ENCODE measurements at regions not wholly inside any gene's neighbourhood (a gene's known extent, or its start where the extent isn't known, plus 50 kb on each side); places are given as distances from the start of the nearest gene placed in this dataset.

GRCh38 chr21:39124681-39125251 lies 58.5 kb downstream of the PSMG1 start:
- no peak for DNase-seq

DNA sequence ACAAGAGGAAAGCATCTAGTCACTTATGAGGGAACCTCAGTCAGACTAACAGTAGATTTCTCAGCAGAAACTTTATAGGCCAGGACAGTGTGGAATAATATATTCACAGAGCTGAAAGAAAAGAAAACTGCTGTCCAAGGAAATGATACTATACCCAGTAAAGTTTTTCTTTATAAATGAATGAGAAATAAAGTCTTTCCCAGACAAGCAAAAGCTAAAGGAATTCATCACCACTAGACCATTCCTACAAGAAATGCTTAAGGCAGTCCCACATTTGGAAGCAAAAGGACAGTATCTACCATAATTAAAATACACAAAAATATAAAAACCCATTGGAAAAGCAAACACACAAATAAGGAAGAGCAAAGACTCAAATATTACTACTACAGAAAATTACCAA lies 59.9 kb downstream of the PSMG1 start:
- no peak for DNase-seq

DNA sequence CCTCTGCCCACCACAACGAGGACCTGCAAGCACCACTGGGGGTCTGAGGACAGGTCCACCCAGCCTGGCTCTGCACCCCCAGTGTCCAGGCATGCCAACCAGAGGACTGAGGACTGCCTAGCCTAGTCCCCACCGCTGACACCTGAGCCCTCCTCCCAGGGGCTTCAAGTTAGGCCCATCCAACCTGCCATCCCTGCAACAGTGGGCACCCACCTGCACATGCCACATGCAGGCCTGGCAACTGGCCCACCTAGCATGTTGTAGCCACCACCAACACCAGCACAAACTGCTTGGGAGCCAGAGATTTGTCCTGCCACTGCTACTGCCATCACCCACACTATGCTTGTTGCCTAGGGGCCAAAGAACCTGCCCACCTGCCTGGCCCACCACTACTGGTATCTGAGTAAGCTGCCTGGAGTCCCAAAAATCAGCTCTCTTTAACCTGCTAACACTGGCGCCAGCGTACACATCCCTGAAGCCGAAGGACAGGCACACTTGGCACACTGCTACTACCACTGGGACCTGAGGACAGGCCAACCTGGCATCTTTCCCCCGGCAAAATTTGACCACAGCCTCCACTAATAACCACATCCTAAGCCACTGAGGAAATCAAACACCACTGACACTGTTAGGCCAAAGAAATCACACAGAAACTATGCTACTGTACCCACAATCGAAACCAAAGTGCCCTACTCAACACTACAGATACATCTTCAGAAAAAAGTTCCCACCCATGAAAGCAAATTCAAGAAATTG lies 61.5 kb downstream of the PSMG1 start:
- DNase-seq: no peak

GRCh38 chr21:39120876-39121599 lies 62.2 kb downstream of the PSMG1 start:
- no peak for DNase-seq

DNA sequence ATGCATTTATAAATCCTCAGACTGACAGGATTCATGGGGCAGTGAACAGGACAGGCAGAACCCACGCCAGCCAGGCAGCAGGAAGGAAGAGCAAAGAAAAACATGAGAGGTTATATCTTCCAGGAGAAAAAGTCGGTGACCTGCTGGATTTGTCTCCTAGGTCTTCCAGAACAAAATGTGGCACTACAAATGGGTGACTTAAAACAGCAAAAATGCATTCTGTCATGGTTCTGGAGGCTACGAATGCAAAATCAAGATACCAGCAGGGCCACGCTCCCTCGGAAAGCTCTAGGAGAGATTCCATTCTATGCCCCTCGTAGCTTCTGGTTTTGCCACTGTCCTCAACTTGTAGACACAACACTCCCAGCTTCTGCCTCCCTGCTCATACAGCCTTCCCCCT lies 63.4 kb downstream of the PSMG1 start:
- no peak for DNase-seq

DNA sequence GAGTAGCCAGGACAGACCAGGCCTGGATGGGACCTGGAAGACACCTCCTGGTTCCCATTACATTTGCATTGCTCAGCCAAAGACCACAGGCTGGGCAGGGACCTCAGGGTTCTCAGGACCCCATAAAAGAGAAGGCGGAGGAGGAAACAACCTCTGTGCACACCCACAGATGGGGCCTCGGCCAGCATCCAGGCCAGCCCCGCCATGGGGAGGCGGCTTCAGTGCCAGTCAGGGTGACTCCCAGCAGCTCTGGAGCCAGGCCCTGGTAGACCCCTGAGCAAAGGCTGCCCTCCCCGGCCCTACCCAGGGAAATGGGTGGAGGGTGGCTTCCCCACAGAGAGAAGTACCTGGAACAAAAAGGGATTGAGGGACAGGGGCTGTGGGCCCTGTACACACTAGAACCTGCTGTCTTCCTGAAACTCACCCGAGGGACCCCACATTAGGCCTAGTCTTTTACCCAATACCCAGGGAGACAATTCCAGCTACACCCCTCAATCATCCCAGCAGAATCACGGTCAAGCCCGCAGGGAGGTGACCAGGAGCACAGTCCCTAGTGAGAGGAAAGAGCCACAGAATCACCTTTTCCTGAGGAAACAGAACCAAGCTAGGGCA lies 64.5 kb downstream of the PSMG1 start:
- DNase-seq: no peak

- DNase-seq: no peak
These were observed 65.2 kb downstream of the PSMG1 start for GRCh38 chr21:39118061-39118460.

GRCh38 chr21:39117440-39117970 lies 65.7 kb downstream of the PSMG1 start:
- no peak for DNase-seq

GRCh38 chr21:39116761-39117439 lies 66.4 kb downstream of the PSMG1 start:
- no peak for DNase-seq

DNA sequence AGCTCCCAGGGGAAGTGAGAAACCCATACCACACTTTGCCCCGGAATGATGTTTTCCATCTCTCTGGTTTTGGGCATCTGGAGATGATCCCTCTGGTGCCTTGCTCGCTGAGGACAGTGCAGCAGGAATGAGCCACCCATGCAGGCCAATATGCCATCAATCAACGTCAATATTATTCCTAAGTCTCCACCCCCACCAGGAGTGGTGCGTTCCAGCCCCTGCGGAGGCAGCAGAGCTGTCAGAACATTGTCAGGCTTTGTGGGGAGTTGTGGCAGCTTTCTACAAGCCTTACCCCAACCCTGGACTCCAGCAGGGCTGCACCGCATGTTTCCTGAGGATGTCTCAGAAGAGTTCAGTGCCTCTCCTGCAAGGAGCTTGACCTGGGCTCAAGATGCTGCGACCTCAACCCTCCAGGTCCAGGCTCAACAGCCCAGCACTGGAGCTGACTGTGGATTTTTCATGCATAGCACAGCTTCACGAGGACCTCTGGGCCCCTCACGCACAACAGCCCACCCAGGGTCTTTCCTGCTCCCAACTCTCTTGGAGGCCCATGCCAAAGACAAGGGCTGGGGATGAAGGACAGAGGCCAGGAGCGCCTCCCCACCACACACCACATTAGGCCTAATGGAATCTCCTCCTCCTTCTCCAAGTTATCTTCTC lies 67.5 kb downstream of the PSMG1 start:
- DNase-seq: no peak

DNA sequence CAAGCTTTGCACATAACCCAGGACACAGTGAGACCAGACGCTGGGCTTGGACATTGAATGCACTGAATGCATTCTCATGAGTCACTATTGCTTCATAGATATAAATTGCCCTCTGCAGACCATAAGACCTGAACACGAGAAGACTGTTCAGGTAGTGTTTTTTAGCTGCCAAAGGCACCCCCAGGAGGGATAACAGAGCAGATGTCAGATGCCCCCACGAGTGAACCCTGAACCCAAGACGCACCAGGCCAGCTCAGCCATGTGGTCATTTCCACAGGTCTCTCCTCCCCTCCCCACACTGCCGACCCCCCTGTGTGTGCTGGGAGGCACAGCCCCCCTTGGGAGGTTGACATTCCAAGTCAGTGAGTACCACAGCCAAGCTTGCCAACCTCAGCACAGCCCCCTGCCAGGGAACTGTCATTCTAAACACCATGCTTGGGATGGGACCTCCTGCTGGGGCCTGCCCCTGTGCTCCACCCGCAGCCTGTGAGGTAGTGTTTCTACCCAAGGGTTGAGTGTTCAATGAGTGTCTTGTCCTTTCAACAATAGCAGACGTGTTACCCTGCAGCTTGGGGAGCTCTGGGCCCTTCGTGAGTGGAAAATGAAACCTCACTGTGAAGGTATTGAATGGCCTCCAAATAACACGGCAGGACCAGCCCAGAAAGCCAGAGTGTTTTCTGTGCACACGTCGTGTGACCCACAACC lies 68.2 kb downstream of the PSMG1 start:
- no peak for DNase-seq

- no peak for DNase-seq
These were observed 71.2 kb downstream of the PSMG1 start for GRCh38 chr21:39111931-39112550.

GRCh38 chr21:39110431-39110830 lies 72.8 kb downstream of the PSMG1 start:
- no peak for DNase-seq

DNA sequence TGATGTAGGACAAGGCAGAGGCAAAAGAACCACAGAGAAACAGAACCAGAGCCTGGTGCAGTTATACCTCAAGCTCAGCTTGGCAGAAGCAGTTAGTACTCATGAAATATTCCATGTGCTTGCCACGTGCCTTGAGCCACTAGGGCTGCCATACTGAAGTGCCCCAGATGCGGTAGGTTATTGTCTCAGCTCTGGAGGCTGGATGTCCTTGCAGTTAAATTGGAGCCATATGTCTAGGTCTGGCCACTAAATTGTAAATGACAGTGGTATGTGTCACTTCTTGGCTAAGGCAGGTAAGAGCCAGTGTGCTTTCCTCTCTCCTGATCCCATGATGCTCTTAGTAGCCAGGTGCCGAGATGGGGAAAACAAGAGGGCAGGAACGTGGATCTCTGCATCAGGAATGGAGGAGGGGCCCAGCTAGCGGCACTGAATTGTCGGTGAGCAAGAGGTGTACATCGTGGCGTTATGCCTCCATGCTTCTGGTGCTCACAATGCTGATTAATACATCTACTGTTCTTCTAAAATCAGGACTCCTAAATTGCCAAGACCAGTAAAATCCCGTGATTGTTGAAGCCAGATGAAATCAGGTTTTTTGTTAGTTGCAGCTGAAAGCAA lies 73.5 kb downstream of the PSMG1 start:
- DNase-seq: no peak

DNA sequence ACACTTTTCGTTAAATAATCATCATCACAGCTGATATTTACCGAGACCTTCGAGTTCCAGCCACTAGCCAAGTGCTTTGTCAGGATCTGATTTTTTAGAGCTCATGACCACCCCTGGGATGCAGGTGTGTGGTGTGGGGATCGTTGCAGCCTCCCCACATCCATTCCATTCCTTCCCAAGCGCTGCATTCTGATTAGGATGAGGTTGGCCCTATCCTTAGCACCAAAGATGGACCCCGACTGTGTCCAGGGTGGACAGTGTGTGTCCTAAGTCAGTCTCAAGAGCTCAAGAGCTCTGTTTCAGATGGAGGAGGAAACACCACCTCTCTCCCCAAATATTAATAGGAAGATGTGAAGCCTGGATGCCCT lies 74.1 kb downstream of the PSMG1 start:
- DNase-seq: no peak

DNA sequence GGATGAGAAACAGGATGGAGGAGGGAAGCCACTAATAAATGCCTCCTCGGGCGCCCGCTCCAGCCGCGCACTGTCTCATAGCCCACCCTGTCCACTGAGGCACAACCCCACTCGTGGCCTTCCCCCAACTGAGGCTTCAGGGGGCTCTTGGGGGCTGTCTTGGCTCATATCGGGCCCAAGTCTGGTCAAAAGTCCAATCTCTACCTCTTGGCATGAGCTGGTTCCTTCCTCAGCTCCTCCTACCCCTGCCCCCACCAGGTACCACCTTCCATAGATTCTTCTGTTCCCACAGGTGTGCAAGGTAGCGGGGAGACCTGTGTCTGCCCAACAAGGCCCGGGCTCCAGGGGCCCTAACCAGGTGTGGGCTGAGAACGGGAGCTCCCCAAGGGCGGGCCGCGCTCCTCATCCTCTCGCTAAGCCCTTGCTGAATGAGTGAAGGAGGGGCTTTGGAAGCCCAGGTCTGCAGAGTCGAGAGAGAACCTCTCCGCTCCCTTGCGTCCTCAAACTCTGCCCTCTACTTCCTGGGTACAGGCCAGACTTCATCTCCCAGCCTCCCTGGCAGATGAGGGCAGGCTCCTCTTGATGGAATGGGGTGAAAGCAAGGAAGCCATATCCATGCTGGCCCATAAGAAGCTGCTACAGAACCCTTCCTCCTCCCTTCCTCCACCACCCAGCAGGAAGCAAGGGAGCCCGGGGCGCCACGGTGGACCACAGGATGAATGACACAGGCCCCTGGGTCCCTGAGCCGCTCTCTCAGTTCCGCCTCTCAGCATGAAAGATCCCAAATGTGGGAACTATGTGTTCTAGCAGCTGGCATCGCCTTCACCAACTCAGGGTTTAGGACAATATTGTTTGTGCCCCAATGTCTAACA lies 74.7 kb downstream of the PSMG1 start:
- DNase-seq: no peak

DNA sequence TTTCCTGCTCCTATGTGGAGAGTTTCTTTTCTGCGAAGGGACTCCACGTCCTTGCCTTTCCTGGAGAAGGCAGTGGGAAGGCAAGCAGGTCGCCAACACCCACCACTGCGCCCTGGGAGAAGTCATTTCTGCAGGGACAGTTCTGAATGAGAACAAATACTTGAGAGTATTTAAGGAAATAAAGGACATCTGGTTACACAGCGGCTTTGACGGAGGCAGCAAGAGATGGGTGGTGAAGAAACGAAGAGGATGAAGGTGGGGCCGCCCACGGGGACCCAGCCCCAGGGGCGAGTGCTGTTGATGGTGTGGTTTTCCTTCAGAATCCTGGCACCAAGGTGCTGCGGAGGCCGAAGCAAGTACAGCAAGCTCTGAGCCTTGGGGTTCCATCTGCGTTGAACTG lies 75.5 kb downstream of the PSMG1 start:
- DNase-seq: no peak

GRCh38 chr21:39106881-39107462 lies 76.3 kb downstream of the PSMG1 start:
- no peak for DNase-seq

DNA sequence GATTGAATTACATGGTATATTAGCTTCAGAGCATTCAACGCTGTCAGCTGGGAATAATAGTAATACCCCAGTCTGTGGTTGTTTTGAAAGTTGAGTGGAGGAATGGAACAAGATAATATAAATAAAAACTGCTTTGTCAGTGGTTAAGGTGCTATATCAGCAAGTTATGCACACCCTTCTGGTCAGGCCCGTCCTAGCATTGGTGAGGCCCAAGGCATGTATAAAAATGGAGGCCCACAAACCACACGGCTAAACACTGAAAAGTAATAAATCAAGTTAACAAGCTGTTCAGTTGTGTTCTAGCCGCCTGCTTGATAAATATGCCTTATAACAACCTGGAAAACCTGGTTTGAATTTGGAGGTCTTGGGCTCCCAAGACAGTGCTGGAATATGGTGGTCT lies 77.4 kb downstream of the PSMG1 start:
- DNase-seq: no peak
